Liver (tissue), 2 donors: ENCODE measurements at regions not wholly inside any gene's neighbourhood (a gene's known extent, or its start where the extent isn't known, plus 50 kb on each side); places are given as distances from the start of the nearest gene placed in this dataset.

Experiments used
- YY1 ChIP-seq: IDR thresholded peaks from 2 replicates; pipeline ENCODE4 v1.6.1; 2016; ENCODE audit warnings: antibody characterized with exemption, mild to moderate bottlenecking
- TF ChIP-seq, protein P1 (sequence below): fragments of 150-350 bp; IDR thresholded peaks from 2 replicates; pipeline ENCODE4 v1.5.1; 2017; ENCODE audit warnings: improper control_type of control experiment, low read depth, low read length; ENCODE audit not compliant: missing input control
- donor health status: healthy.

DNA sequence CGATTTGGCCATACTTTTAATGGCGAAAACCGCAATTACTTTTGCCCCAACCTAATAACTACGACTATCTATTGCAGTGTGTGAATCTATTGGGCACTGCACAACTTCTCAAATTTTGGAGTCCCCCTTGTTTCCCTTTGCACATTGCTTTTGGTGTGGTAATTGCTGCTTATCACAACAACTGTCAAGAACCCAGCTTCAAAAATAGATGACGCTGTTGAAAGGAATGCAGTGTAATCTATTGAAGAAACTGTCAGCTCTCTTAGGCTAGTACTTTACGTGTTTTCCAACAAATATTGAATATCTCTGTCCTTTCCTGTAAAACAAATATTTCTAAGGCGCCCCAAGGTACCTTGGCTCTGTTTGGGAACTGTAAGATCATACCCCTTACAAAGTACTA lies 222.8 kb upstream of the UBE2E2 start:
- TF ChIP-seq, protein P1, sequence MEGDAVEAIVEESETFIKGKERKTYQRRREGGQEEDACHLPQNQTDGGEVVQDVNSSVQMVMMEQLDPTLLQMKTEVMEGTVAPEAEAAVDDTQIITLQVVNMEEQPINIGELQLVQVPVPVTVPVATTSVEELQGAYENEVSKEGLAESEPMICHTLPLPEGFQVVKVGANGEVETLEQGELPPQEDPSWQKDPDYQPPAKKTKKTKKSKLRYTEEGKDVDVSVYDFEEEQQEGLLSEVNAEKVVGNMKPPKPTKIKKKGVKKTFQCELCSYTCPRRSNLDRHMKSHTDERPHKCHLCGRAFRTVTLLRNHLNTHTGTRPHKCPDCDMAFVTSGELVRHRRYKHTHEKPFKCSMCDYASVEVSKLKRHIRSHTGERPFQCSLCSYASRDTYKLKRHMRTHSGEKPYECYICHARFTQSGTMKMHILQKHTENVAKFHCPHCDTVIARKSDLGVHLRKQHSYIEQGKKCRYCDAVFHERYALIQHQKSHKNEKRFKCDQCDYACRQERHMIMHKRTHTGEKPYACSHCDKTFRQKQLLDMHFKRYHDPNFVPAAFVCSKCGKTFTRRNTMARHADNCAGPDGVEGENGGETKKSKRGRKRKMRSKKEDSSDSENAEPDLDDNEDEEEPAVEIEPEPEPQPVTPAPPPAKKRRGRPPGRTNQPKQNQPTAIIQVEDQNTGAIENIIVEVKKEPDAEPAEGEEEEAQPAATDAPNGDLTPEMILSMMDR, result no peak
- no peak for TF ChIP-seq YY1
